Astrocyte (in vitro differentiated cells and primary cell): ENCODE measurements at regions not wholly inside any gene's neighbourhood (a gene's known extent, or its start where the extent isn't known, plus 50 kb on each side); places are given as distances from the start of the nearest gene placed in this dataset.

Experiments
- CTCF ChIP-seq: IDR thresholded peaks from 2 replicates; pipeline ENCODE4 v1.5.1; 2011; ENCODE audit warnings: low read depth, mild to moderate bottlenecking, inconsistent platforms, low read length, moderate library complexity; ENCODE audit not compliant: insufficient read depth
- EZH2 ChIP-seq: IDR thresholded peaks from 2 replicates; pipeline ENCODE4 v1.6.1; 2012; ENCODE audit warnings: mild to moderate bottlenecking, low read length, inconsistent platforms; ENCODE audit not compliant: insufficient read depth

- TF ChIP-seq CTCF (no peak), EZH2 (no peak)
These were observed 151.6 kb upstream of the PRSS58 start for GRCh38 chr7:142409471-142409870.
